SK-N-SH treated with all-trans-retinoic acid at 6 μM for 48 hours (cell line): ENCODE measurements at regions not wholly inside any gene's neighbourhood (a gene's known extent, or its start where the extent isn't known, plus 50 kb on each side); places are given as distances from the start of the nearest gene placed in this dataset.

Experiments used
- ATAC-seq: fragments of 200-7000 bp; cut with Tn5 transposase; 3 replicates; pipeline ENCODE4 v1.9.1; 2020; ENCODE audit warnings: mild to moderate bottlenecking, moderate library complexity
- ARNTL ChIP-seq: fragments of 450-650 bp; formaldehyde crosslinking; IDR thresholded peaks from 2 replicates; pipeline ENCODE4 v1.5.0; 2020; ENCODE audit warnings: low read depth, mild to moderate bottlenecking, moderate library complexity, borderline replicate concordance
- BACH2 ChIP-seq: fragments of 250-450 bp; sonication (Bioruptor Pico); IDR thresholded peaks from 2 replicates; pipeline ENCODE4 v1.9.0; 2021; ENCODE audit warnings: mild to moderate bottlenecking, borderline replicate concordance
- CREB5 ChIP-seq: fragments of 250-450 bp; sonication (Bioruptor Pico); IDR thresholded peaks from 2 replicates; pipeline ENCODE4 v1.5.1; 2020; ENCODE audit warnings: low read depth, mild to moderate bottlenecking, moderate library complexity
- CSDC2 ChIP-seq: fragments of 250-450 bp; sonication (Bioruptor Pico); IDR thresholded peaks from 2 replicates; pipeline ENCODE4 v1.5.0; 2020; ENCODE audit warnings: mild to moderate bottlenecking, moderate library complexity
- CSRNP3 ChIP-seq: fragments of 250-450 bp; sonication (Bioruptor Pico); IDR thresholded peaks from 2 replicates; pipeline ENCODE4 v1.5.1; 2021; ENCODE audit warnings: mild to moderate bottlenecking, moderate library complexity
- ESRRG ChIP-seq: fragments of 250-450 bp; sonication (Bioruptor Pico); IDR thresholded peaks from 2 replicates; pipeline ENCODE4 v1.6.1; 2021; ENCODE audit warnings: mild to moderate bottlenecking
- GLIS3 ChIP-seq: fragments of 250-450 bp; sonication (Bioruptor Pico); IDR thresholded peaks from 2 replicates; pipeline ENCODE4 v1.5.0; 2020; ENCODE audit warnings: mild to moderate bottlenecking, moderate library complexity
- ISL1 ChIP-seq: fragments of 250-450 bp; sonication (Bioruptor Pico); IDR thresholded peaks from 2 replicates; pipeline ENCODE4 v2.1.2; 2022; ENCODE audit warnings: mild to moderate bottlenecking, moderate library complexity
- OSR1 ChIP-seq: fragments of 250-450 bp; sonication (Bioruptor Pico); IDR thresholded peaks from 2 replicates; pipeline ENCODE4 v1.8.0; 2022; ENCODE audit warnings: moderate library complexity, mild to moderate bottlenecking, inconsistent platforms
- POU6F1 ChIP-seq: fragments of 250-450 bp; sonication (Bioruptor Pico); IDR thresholded peaks from 2 replicates; pipeline ENCODE4 v1.8.0; 2021; ENCODE audit warnings: low read depth, mild to moderate bottlenecking, moderate library complexity, borderline replicate concordance
- PPARA ChIP-seq: fragments of 250-450 bp; sonication (Bioruptor Pico); IDR thresholded peaks from 2 replicates; pipeline ENCODE4 v1.5.0; 2020; ENCODE audit warnings: mild to moderate bottlenecking, borderline replicate concordance
- RARB ChIP-seq: fragments of 250-450 bp; sonication (Bioruptor Pico); IDR thresholded peaks from 2 replicates; pipeline ENCODE4 v1.8.0; 2021; ENCODE audit warnings: mild to moderate bottlenecking, moderate library complexity
- SNAI2 ChIP-seq: fragments of 250-450 bp; sonication (Bioruptor Pico); IDR thresholded peaks from 2 replicates; pipeline ENCODE4 v1.5.0; 2020; ENCODE audit warnings: mild to moderate bottlenecking, moderate library complexity
- TCF4 ChIP-seq: fragments of 250-450 bp; sonication (Bioruptor Pico); IDR thresholded peaks from 2 replicates; pipeline ENCODE4 v1.8.0; 2021; ENCODE audit warnings: mild to moderate bottlenecking, moderate library complexity, borderline replicate concordance
- TOX ChIP-seq: fragments of 250-450 bp; sonication (Bioruptor Pico); IDR thresholded peaks from 2 replicates; pipeline ENCODE4 v1.8.0; 2021; ENCODE audit warnings: mild to moderate bottlenecking, moderate library complexity, borderline replicate concordance
- ZC3H10 ChIP-seq: fragments of 250-450 bp; sonication (Bioruptor Pico); IDR thresholded peaks from 2 replicates; pipeline ENCODE4 v1.5.1; 2021; ENCODE audit warnings: mild to moderate bottlenecking, moderate library complexity
- ZFP3 ChIP-seq: fragments of 250-450 bp; sonication (Bioruptor Pico); IDR thresholded peaks from 2 replicates; pipeline ENCODE4 v1.5.0; 2020; ENCODE audit warnings: mild to moderate bottlenecking, moderate library complexity
- ZNF565 ChIP-seq: fragments of 450-650 bp; formaldehyde crosslinking; conservative IDR thresholded peaks from 2 replicates; pipeline ENCODE4 v1.5.0; 2020; ENCODE audit warnings: low read depth, mild to moderate bottlenecking, moderate library complexity
- ZNF70 ChIP-seq: fragments of 450-650 bp; formaldehyde crosslinking; IDR thresholded peaks from 2 replicates; pipeline ENCODE4 v1.5.0; 2020; ENCODE audit warnings: mild to moderate bottlenecking, moderate library complexity
- ZNF8 ChIP-seq: fragments of 450-650 bp; formaldehyde crosslinking; IDR thresholded peaks from 2 replicates; pipeline ENCODE4 v1.5.0; 2020; ENCODE audit warnings: mild to moderate bottlenecking, moderate library complexity
- TF ChIP-seq, protein P1 (sequence below): fragments of 250-450 bp; sonication (Bioruptor Pico); IDR thresholded peaks from 2 replicates; pipeline ENCODE4 v1.8.0; 2020; ENCODE audit warnings: mild to moderate bottlenecking, moderate library complexity, borderline replicate concordance
- TF ChIP-seq, protein P2 (sequence below): fragments of 250-450 bp; sonication (Bioruptor Pico); IDR thresholded peaks from 2 replicates; pipeline ENCODE4 v1.5.0; 2020; ENCODE audit warnings: mild to moderate bottlenecking, moderate library complexity

- ATAC-seq: no peak
- TF ChIP-seq CREB5 (CRISPR knock-in tag) (no peak), ARNTL (no peak), RARB (CRISPR knock-in tag) (no peak), ZFP3 (CRISPR knock-in tag) (no peak), TOX (CRISPR knock-in tag) (no peak), ZNF565 (CRISPR knock-in tag) (no peak), OSR1 (CRISPR knock-in tag) (no peak), SNAI2 (CRISPR knock-in tag) (no peak), TCF4 (no peak), POU6F1 (CRISPR knock-in tag) (no peak), CSRNP3 (CRISPR knock-in tag) (no peak), PPARA (no peak), ZNF8 (CRISPR knock-in tag) (no peak), ZNF70 (CRISPR knock-in tag) (no peak), CSDC2 (CRISPR knock-in tag) (no peak), ESRRG (CRISPR knock-in tag) (no peak), ZC3H10 (no peak), BACH2 (CRISPR knock-in tag) (no peak)
- TF ChIP-seq, protein P1, sequence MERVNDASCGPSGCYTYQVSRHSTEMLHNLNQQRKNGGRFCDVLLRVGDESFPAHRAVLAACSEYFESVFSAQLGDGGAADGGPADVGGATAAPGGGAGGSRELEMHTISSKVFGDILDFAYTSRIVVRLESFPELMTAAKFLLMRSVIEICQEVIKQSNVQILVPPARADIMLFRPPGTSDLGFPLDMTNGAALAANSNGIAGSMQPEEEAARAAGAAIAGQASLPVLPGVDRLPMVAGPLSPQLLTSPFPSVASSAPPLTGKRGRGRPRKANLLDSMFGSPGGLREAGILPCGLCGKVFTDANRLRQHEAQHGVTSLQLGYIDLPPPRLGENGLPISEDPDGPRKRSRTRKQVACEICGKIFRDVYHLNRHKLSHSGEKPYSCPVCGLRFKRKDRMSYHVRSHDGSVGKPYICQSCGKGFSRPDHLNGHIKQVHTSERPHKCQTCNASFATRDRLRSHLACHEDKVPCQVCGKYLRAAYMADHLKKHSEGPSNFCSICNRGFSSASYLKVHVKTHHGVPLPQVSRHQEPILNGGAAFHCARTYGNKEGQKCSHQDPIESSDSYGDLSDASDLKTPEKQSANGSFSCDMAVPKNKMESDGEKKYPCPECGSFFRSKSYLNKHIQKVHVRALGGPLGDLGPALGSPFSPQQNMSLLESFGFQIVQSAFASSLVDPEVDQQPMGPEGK (CRISPR knock-in tag): no peak
These were observed 1639.9 kb downstream of the SLITRK5 start for GRCh38 chr13:89310943-89311672.

DNA sequence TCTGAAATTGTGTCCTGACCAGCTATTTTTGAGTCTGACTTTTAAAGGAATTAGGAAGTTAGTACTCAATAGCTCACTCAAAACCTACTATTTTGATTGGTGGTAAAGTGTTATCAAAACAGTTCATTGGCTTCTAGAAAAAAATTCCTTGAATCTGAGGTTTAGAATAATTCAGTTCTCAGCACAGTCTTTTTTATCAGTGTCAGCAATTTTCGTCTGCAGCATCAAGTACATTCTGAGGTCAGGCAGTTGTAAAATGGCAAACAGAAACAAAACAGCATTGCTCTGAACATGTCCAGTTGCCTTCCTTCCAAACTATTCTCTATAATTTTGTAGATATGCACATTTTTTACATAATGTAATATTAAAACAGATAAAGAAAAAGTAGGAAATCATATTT lies 1644.1 kb downstream of the SLITRK5 start:
- ATAC-seq: no peak
- TF ChIP-seq, protein P1 (CRISPR knock-in tag): no peak
- TF ChIP-seq ARNTL (no peak), ZNF70 (CRISPR knock-in tag) (no peak), SNAI2 (CRISPR knock-in tag) (no peak), ZFP3 (CRISPR knock-in tag) (no peak), RARB (CRISPR knock-in tag) (no peak), ESRRG (CRISPR knock-in tag) (no peak), ZNF8 (CRISPR knock-in tag) (no peak), ZC3H10 (no peak), TCF4 (no peak), BACH2 (CRISPR knock-in tag) (no peak), OSR1 (CRISPR knock-in tag) (no peak), ISL1 (CRISPR knock-in tag) (no peak), CSDC2 (CRISPR knock-in tag) (no peak), GLIS3 (no peak), CREB5 (CRISPR knock-in tag) (no peak)
- TF ChIP-seq, protein P2, sequence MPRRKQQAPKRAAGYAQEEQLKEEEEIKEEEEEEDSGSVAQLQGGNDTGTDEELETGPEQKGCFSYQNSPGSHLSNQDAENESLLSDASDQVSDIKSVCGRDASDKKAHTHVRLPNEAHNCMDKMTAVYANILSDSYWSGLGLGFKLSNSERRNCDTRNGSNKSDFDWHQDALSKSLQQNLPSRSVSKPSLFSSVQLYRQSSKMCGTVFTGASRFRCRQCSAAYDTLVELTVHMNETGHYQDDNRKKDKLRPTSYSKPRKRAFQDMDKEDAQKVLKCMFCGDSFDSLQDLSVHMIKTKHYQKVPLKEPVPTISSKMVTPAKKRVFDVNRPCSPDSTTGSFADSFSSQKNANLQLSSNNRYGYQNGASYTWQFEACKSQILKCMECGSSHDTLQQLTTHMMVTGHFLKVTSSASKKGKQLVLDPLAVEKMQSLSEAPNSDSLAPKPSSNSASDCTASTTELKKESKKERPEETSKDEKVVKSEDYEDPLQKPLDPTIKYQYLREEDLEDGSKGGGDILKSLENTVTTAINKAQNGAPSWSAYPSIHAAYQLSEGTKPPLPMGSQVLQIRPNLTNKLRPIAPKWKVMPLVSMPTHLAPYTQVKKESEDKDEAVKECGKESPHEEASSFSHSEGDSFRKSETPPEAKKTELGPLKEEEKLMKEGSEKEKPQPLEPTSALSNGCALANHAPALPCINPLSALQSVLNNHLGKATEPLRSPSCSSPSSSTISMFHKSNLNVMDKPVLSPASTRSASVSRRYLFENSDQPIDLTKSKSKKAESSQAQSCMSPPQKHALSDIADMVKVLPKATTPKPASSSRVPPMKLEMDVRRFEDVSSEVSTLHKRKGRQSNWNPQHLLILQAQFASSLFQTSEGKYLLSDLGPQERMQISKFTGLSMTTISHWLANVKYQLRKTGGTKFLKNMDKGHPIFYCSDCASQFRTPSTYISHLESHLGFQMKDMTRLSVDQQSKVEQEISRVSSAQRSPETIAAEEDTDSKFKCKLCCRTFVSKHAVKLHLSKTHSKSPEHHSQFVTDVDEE (CRISPR knock-in tag): no peak
- TF ChIP-seq, all 23 proteins: peak for 0
